Gastrocnemius medialis (tissue), 4 donors: ENCODE measurements at regions not wholly inside any gene's neighbourhood (a gene's known extent, or its start where the extent isn't known, plus 50 kb on each side); places are given as distances from the start of the nearest gene placed in this dataset.

Experiments
- ATAC-seq, 2 donors: fragments of 150-250 bp; one replicate each; pipeline ENCODE4 v1.9.1; 2016
- DNase-seq, 2 donors: peaks; one replicate each; pipeline ENCODE4 v3.0.0-alpha.2; 2019
- H3K27ac ChIP-seq, 4 donors: fragments of 200-600 bp; sonication (generic); 1 replicate in 1 of 4; 2 replicates in 3 of 4; pipeline ENCODE4 v1.5.1; 2016 to 2018; ENCODE audit warnings: mild to moderate bottlenecking in 2 of 4, moderate library complexity in 1 of 4
- H3K27me3 ChIP-seq, 3 donors: fragments of 200-600 bp; sonication (generic) in 2 of 3; 1 replicate in 1 of 3; 2 replicates in 2 of 3; pipeline versions ENCODE4 v1.5.1 to v1.6.0; 2016 to 2019; ENCODE audit warnings: mild to moderate bottlenecking in 1 of 3, moderate library complexity in 1 of 3
- H3K36me3 ChIP-seq, 2 donors: fragments of 200-600 bp; sonication (generic) in 1 of 2; one replicate each; pipeline ENCODE4 v1.5.1; 2017 to 2018
- H3K4me1 ChIP-seq, 2 donors: fragments of 200-600 bp; sonication (generic) in 1 of 2; one replicate each; pipeline ENCODE4 v1.5.1; 2016 to 2017; ENCODE audit warnings: mild to moderate bottlenecking in 2 of 2
- H3K4me3 ChIP-seq, 4 donors: fragments of 200-600 bp; sonication (generic) in 3 of 4; 1 replicate in 1 of 4; 2 replicates in 3 of 4; pipeline ENCODE4 v1.5.1; 2016 to 2019; ENCODE audit warnings: mild to moderate bottlenecking in 2 of 4
- H3K9me3 ChIP-seq, 3 donors: fragments of 200-600 bp; sonication (generic) in 2 of 3; 1 replicate in 1 of 3; 2 replicates in 2 of 3; pipeline ENCODE4 v1.5.1; 2016 to 2019
- CTCF ChIP-seq, 5 experiments: fragments of 450-650 bp in 3 of 5; fragments of 200-600 bp in 2 of 5; sonication (generic) in 2 of 5; IDR thresholded peaks in 4 of 5; conservative IDR thresholded peaks in 1 of 5; 1 replicate in 4 of 5; 2 replicates in 1 of 5; pipeline ENCODE4 v1.5.1; 2016 to 2019; ENCODE audit warnings: antibody characterized with exemption in 5 of 5, mild to moderate bottlenecking in 3 of 5, moderate library complexity in 3 of 5
- POLR2A ChIP-seq, 2 donors: fragments of 450-650 bp; IDR thresholded peaks; one replicate each; pipeline ENCODE4 v1.6.1; 2017; ENCODE audit warnings: antibody characterized with exemption in 2 of 2, mild to moderate bottlenecking in 2 of 2, moderate library complexity in 2 of 2
- in situ Hi-C, 4 donors: fragments of 200-750 bp; cut with MboI; loops; one replicate each; pipeline versions ENCODE4 v1.15.0 to v1.8.0; 2017; ENCODE audit warnings: low sequenced_read_pairs in 4 of 4
- intact Hi-C: fragments of 100-400 bp; cut with DNase I; formaldehyde crosslinking; loops from one replicate; pipeline ENCODE4 v1.15.1; 2023; ENCODE audit warnings: low total_unique reads

GRCh38 chr13:105485081-105485480, 1050.4 kb downstream of the EFNB2 start:
- no peak for DNase-seq
- no peak for TF ChIP-seq POLR2A (IDR thresholded peaks at IDR 0.05)
- TF ChIP-seq CTCF (IDR thresholded peaks at IDR 0.05 in 4 of 5, conservative IDR thresholded peaks at IDR 0.05 in 1 of 5), result no peak
- no peaks in the 10 kb centered on the region for H3K4me1 ChIP-seq
- H3K4me3 ChIP-seq, result no peak overlapping the region
- no peaks in the 10 kb centered on the region for H3K27me3 ChIP-seq
- H3K36me3 ChIP-seq, result no peaks in the 10 kb centered on the region
- no peaks in the 10 kb centered on the region for H3K9me3 ChIP-seq
- in situ Hi-C loops, result no loop called here
- no peak for ATAC-seq
- H3K27ac ChIP-seq, result no peak overlapping the region
- intact Hi-C loops, result no loop called here

GRCh38 chr13:105474983-105475610, 1060.4 kb downstream of the EFNB2 start:
- no peaks in the 10 kb centered on the region for H3K4me1 ChIP-seq
- no peak overlapping the region for H3K27ac ChIP-seq
- no peak for ATAC-seq
- intact Hi-C loops (no loop called here), in situ Hi-C loops (no loop called here)
- TF ChIP-seq POLR2A (IDR thresholded peaks at IDR 0.05), result no peak
- TF ChIP-seq CTCF (IDR thresholded peaks at IDR 0.05 in 4 of 5, conservative IDR thresholded peaks at IDR 0.05 in 1 of 5), result no peak
- no peak for DNase-seq
- H3K4me3 ChIP-seq, result no peak overlapping the region
- no peaks in the 10 kb centered on the region for H3K27me3 ChIP-seq
- no peaks in the 10 kb centered on the region for H3K9me3 ChIP-seq
- no peaks in the 10 kb centered on the region for H3K36me3 ChIP-seq

GRCh38 chr13:105471673-105472072, 1063.8 kb downstream of the EFNB2 start:
- TF ChIP-seq CTCF (IDR thresholded peaks at IDR 0.05 in 4 of 5, conservative IDR thresholded peaks at IDR 0.05 in 1 of 5), result no peak
- no peak for TF ChIP-seq POLR2A (IDR thresholded peaks at IDR 0.05)
- in situ Hi-C loops (no loop called here), intact Hi-C loops (no loop called here)
- no peak for DNase-seq
- H3K27ac ChIP-seq, result no peak overlapping the region
- H3K27me3 ChIP-seq, result no peaks in the 10 kb centered on the region
- H3K4me3 ChIP-seq, result no peak overlapping the region
- ATAC-seq, result no peak
- H3K9me3 ChIP-seq, result no peaks in the 10 kb centered on the region
- H3K4me1 ChIP-seq, result no peaks in the 10 kb centered on the region
- no peaks in the 10 kb centered on the region for H3K36me3 ChIP-seq

- no peak for DNase-seq
- in situ Hi-C loops (no loop called here), intact Hi-C loops (no loop called here)
- Histone ChIP-seq H3K4me1 (no peaks in the 10 kb centered on the region), H3K27ac (no peak overlapping the region), H3K27me3 (no peaks in the 10 kb centered on the region), H3K4me3 (no peak overlapping the region), H3K36me3 (no peaks in the 10 kb centered on the region), H3K9me3 (no peaks in the 10 kb centered on the region)
- TF ChIP-seq POLR2A (IDR thresholded peaks at IDR 0.05), result no peak
- TF ChIP-seq CTCF (IDR thresholded peaks at IDR 0.05 in 4 of 5, conservative IDR thresholded peaks at IDR 0.05 in 1 of 5), result no peak
- no peak for ATAC-seq
Measured at GRCh38 chr13:105466376-105466775, 1069.1 kb downstream of the EFNB2 start.

GRCh38 chr13:105465745-105466144, 1069.7 kb downstream of the EFNB2 start, which contains the start of gene DAOA:
Gene DAOA (plus strand): TSS chr13:105466045.
- Histone ChIP-seq H3K27ac (no peak within 1 kb of the TSS), H3K36me3 (no peaks in the 10 kb centered on the region), H3K4me3 (no peak within 1 kb of the TSS), H3K4me1 (no peaks in the 10 kb centered on the region), H3K9me3 (no peaks in the 10 kb centered on the region), H3K27me3 (no peaks in the 10 kb centered on the region)
- TF ChIP-seq POLR2A (IDR thresholded peaks at IDR 0.05) (no peak), CTCF (IDR thresholded peaks at IDR 0.05 in 4 of 5, conservative IDR thresholded peaks at IDR 0.05 in 1 of 5) (no peak)
- intact Hi-C loops, result no loop called here
- ATAC-seq, result no peak
- in situ Hi-C loops, result no loop called here
- no peak for DNase-seq
